Breast epithelium (tissue), 3 donors: ENCODE measurements at regions not wholly inside any gene's neighbourhood (a gene's known extent, or its start where the extent isn't known, plus 50 kb on each side); places are given as distances from the start of the nearest gene placed in this dataset.

Source experiments
- POLR2A ChIP-seq: fragments of 450-650 bp; IDR thresholded peaks from one replicate; pipeline ENCODE4 v1.6.1; 2016; ENCODE audit warnings: antibody characterized with exemption, mild to moderate bottlenecking, moderate library complexity
- POLR2AphosphoS5 ChIP-seq, 3 donors: sonication (generic); formaldehyde crosslinking; IDR thresholded peaks; one replicate each; pipeline ENCODE4 v1.6.1; 2017; ENCODE audit warnings: antibody characterized with exemption in 3 of 3
- TF ChIP-seq, protein P1 (sequence below), 3 donors: fragments of 450-650 bp; IDR thresholded peaks; one replicate each; pipeline ENCODE4 v1.5.1; 2016 to 2017; ENCODE audit warnings: antibody characterized with exemption in 3 of 3, mild to moderate bottlenecking in 3 of 3, moderate library complexity in 3 of 3

DNA sequence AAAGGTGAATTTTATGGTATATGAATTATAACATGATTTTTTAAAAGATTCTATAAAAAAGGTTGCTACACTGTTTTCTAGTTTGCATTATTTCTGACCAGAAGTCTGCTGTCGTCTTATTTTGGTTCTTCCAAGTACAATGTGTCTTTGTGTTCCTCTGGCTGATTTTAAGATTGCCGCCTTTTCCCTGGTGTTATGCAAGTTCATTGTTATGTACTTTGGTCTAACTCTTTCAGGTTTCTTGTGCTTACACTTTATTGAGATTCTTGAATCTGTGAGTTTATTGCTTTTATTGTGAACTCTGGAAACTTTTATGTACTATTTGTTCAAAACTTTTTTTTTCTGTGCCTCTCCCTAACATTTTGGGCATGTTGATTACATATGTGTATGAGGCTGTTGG lies 109.8 kb downstream of the RFX6 start:
- TF ChIP-seq, protein P1, sequence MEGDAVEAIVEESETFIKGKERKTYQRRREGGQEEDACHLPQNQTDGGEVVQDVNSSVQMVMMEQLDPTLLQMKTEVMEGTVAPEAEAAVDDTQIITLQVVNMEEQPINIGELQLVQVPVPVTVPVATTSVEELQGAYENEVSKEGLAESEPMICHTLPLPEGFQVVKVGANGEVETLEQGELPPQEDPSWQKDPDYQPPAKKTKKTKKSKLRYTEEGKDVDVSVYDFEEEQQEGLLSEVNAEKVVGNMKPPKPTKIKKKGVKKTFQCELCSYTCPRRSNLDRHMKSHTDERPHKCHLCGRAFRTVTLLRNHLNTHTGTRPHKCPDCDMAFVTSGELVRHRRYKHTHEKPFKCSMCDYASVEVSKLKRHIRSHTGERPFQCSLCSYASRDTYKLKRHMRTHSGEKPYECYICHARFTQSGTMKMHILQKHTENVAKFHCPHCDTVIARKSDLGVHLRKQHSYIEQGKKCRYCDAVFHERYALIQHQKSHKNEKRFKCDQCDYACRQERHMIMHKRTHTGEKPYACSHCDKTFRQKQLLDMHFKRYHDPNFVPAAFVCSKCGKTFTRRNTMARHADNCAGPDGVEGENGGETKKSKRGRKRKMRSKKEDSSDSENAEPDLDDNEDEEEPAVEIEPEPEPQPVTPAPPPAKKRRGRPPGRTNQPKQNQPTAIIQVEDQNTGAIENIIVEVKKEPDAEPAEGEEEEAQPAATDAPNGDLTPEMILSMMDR (IDR thresholded peaks at IDR 0.05): no peak
- TF ChIP-seq POLR2A: no peak
- TF ChIP-seq POLR2AphosphoS5 (IDR thresholded peaks at IDR 0.05): no peak
